GM21619 (cell line): ENCODE measurements at regions not wholly inside any gene's neighbourhood (a gene's known extent, or its start where the extent isn't known, plus 50 kb on each side); places are given as distances from the start of the nearest gene placed in this dataset.
"Not testable (repeated sequence)": the region's sequence is repeated elsewhere in the genome, so short reads cannot be mapped to it uniquely, and the experiment has no call there.

Experiments used
- ATAC-seq: cut with Tn5 transposase; IDR thresholded peaks from one replicate; pipeline ENCODE4 v1.9.1; 2021; ENCODE audit not compliant: unreplicated experiment

DNA sequence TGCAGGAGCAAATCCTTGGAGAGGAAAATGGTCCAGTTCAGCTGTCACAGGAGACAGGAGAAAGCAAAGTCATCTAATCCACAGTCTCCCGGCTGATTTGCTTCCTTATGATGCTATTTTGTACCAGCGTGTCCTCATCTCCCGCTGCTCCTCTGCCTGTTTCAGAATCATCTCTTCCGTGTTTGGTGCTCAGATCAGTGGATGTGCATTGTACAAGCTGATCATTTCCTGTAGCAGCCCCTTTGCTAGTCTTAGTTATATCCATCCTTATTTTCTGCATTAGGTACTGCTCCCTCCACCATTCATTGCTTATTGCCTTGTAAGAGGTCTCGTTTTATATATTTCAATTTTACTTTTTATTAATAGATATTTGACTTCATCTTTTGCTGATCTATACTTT, 219.9 kb upstream of the PRSS58 start:
- not testable (repeated sequence) for ATAC-seq

GRCh38 chr7:142477079-142477651, 219.3 kb upstream of the PRSS58 start:
- no peak for ATAC-seq

- ATAC-seq = no peak
Measured at GRCh38 chr7:142476077-142476476, 218.2 kb upstream of the PRSS58 start.

- ATAC-seq = no peak
Measured at GRCh38 chr7:142471820-142472219, 214.0 kb upstream of the PRSS58 start.

GRCh38 chr7:142470544-142470830, 212.6 kb upstream of the PRSS58 start:
- ATAC-seq = no peak

DNA sequence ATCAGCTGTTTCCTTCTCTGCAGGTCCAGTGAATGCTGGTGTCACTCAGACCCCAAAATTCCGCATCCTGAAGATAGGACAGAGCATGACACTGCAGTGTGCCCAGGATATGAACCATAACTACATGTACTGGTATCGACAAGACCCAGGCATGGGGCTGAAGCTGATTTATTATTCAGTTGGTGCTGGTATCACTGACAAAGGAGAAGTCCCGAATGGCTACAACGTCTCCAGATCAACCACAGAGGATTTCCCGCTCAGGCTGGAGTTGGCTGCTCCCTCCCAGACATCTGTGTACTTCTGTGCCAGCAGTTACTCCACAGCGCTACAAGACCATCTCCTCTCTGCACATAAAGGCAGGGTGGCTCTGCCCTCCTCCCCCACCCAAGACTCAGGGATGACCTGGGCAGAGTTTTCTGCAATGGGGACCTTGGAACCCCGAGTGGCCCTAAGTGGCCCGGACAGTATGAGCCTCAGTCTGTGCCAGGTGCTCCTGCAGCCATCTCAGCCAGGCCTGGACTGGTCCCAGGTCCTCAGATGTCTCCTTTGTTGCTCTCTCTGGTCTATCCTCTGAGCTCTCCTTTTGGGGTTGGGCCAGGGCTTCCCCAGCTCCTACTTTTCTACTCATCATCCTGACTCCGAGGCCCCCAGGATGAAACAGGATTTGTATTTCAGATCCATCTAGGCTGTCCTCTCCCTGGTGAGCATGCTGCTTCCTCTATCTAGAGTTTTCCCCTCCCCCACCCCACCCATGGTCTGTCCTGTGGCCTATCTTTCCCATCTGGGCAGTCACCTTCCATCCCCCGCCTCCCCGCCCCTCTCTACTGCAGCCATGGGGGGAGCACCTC, 212.1 kb upstream of the PRSS58 start:
- no peak for ATAC-seq

GRCh38 chr7:142468871-142469665, 211.2 kb upstream of the PRSS58 start:
- no peak for ATAC-seq

GRCh38 chr7:142467056-142467655, 209.3 kb upstream of the PRSS58 start:
- not testable (repeated sequence) for ATAC-seq

- no peak for ATAC-seq
Measured at GRCh38 chr7:142463401-142463850, 205.6 kb upstream of the PRSS58 start.

GRCh38 chr7:142461437-142461836, 203.6 kb upstream of the PRSS58 start:
- no peak for ATAC-seq

DNA sequence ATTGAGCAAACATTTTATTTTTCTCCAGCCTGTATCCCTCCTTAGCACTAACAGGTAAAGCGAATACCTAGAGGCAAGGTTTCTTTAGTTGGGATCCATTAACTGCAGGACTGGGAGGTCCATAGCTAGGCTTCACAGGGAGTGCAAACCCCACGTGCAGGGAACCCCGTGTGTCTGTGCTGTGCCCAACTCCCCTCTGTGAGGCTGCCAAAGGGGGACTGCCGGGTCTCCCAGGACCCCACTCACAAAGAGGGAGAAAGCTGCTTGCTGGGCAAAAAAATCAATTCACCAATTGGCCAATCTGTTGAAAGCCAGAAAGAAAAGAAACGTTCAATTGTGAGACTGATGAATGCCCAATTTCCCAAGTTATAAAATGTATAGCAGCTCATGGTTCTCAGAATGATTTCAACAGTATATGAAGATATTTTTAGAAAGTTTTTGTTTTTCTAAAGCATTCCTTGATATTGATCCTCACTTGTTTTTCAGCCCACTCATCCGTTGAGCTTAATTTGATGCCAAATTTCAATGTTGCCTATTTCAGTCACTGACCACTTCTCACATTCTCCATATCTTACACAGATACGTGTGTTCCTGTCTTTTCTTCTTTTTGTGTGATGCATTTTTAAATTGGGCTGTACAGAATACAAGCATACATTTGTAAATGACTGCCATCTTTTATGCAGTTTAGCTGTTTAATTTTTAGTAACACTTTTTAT, 202.7 kb upstream of the PRSS58 start:
- no peak for ATAC-seq

- peak; percentile 90 for ATAC-seq
Measured at GRCh38 chr7:142459551-142459963, 201.7 kb upstream of the PRSS58 start.

- ATAC-seq = no peak
Measured at GRCh38 chr7:142457146-142457703, 199.4 kb upstream of the PRSS58 start.

- ATAC-seq = no peak
Measured at GRCh38 chr7:142455392-142455791, 197.5 kb upstream of the PRSS58 start.

GRCh38 chr7:142454862-142455261, 197.0 kb upstream of the PRSS58 start:
- no peak for ATAC-seq

DNA sequence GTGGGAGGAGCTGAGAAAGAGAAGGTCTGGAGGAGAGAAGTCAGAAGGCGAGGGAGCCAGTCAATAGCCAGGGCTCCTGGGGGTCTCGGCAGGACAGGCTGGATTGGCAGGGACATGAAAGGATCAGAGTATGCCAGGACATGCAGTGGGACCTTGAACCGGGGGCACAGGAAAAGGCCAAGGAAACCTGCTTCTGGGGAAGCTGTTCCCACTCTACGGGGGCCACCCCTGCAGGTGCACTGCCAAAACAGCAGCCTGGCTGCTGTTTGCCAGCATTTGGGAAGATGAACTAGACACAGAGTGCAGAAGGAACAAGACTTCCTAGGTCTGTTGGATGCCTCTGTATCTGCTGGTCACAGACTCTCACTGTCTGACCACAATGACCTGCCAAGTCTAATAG, 194.9 kb upstream of the PRSS58 start:
- ATAC-seq = no peak

GRCh38 chr7:142451817-142452216, 194.0 kb upstream of the PRSS58 start:
- ATAC-seq = no peak

GRCh38 chr7:142451296-142451695, 193.4 kb upstream of the PRSS58 start:
- ATAC-seq = no peak

- ATAC-seq = no peak
Measured at GRCh38 chr7:142450695-142451094, 192.8 kb upstream of the PRSS58 start.

GRCh38 chr7:142450206-142450605, 192.3 kb upstream of the PRSS58 start:
- ATAC-seq = no peak

- ATAC-seq = not testable (repeated sequence)
Measured at GRCh38 chr7:142448857-142449256, 191.0 kb upstream of the PRSS58 start.
